ENCODE measurements at regions not wholly inside any gene's neighbourhood (a gene's known extent, or its start where the extent isn't known, plus 50 kb on each side); places are given as distances from the start of the nearest gene placed in this dataset.

- no peak overlapping the region for H3K4me3 ChIP-seq (ENCODE audit: low read depth, low read length)
- TF ChIP-seq CTCF (IDR thresholded peaks at IDR 0.05; ENCODE audit: insufficient read depth, low read length): no peak
- DNase-seq (ENCODE audit: low read depth): no peak
These were observed 599.8 kb upstream of the TMEM132C start for GRCh38 chr12:127667131-127667685.

- no peak overlapping the region for H3K4me3 ChIP-seq (ENCODE audit: low read depth, low read length)
- DNase-seq (ENCODE audit: low read depth): no peak
- TF ChIP-seq CTCF (IDR thresholded peaks at IDR 0.05; ENCODE audit: insufficient read depth, low read length): no peak
These were observed 596.7 kb upstream of the TMEM132C start for GRCh38 chr12:127670294-127670693.

DNA sequence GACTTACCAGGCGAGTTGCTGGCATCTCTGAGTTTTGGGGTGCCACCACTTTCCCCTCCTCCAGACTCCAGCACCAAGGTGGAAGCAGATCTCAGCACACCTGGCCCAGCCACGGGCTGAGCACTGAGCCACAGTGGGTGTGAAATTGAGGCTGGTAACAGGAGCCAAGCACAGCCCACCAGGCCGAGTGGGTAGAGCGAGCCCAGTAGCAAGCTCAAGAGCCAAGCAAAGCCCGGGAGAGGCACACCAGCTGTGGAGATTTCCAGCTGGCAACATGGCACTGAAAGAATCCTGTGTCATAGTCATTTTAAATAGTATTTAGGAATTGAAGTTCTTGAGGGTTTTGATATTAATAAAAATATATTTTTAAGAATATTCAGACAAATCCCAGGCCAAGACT, 596.2 kb upstream of the TMEM132C start:
- DNase-seq (ENCODE audit: low read depth): no peak
- TF ChIP-seq CTCF (IDR thresholded peaks at IDR 0.05; ENCODE audit: insufficient read depth, low read length): no peak
- no peak overlapping the region for H3K4me3 ChIP-seq (ENCODE audit: low read depth, low read length)

- TF ChIP-seq CTCF (IDR thresholded peaks at IDR 0.05; ENCODE audit: insufficient read depth, low read length): no peak
- H3K4me3 ChIP-seq (ENCODE audit: low read depth, low read length): no peak overlapping the region
- DNase-seq (ENCODE audit: low read depth): no peak
These were observed 591.0 kb upstream of the TMEM132C start for GRCh38 chr12:127675936-127676335.

DNA sequence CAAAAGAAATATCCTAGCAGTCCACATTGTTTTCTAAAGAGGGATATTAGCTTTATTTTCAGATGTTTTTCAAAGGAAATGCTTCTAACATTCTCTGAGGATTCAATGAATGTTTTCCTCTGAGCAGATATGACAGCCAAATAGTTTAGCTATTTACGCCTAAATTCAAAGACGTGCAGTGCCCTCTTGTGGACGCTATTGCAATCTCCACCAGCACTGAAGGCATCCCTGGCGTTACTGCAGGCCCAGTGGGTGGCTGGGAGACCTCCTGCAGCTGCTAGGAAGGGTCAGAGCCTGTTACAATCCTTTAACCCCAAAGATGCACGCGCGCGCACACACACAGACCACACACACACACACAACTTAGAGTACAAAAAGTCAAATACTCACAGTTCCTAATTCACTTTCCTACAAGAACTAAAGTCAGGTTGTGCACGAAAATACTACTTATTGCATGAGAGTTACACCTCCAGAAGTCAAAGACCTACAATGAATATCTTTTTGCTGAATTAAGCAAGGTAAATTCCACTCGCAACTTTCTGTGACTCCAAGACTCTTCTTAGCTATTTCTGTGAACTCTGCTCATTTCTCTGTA, 589.3 kb upstream of the TMEM132C start:
- H3K4me3 ChIP-seq (ENCODE audit: low read depth, low read length): no peak overlapping the region
- TF ChIP-seq CTCF (IDR thresholded peaks at IDR 0.05; ENCODE audit: insufficient read depth, low read length): peak; percentile 79
- peak; percentile 90 for DNase-seq (ENCODE audit: low read depth)

DNA sequence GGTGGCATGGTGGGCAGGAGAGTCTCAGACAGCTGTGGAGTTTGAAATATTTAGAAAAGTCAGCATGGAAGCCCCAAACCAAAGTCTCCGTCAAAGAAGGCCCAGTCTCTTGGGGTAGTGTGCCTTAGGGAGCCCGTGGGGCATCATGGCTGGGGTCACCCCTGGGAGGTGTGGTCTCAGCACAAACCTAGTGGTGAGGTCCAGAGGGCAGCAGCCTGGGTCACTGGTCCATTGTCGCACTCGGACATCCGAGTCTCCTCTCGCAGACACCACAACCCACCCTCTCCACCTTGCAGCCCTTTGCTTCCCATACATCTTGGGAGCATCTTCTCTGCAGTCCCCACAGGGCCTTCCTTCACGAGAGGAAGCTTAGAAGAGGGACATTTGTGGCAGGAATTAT, 588.0 kb upstream of the TMEM132C start:
- no peak for DNase-seq (ENCODE audit: low read depth)
- H3K4me3 ChIP-seq (ENCODE audit: low read depth, low read length): no peak overlapping the region
- TF ChIP-seq CTCF (IDR thresholded peaks at IDR 0.05; ENCODE audit: insufficient read depth, low read length): no peak

DNA sequence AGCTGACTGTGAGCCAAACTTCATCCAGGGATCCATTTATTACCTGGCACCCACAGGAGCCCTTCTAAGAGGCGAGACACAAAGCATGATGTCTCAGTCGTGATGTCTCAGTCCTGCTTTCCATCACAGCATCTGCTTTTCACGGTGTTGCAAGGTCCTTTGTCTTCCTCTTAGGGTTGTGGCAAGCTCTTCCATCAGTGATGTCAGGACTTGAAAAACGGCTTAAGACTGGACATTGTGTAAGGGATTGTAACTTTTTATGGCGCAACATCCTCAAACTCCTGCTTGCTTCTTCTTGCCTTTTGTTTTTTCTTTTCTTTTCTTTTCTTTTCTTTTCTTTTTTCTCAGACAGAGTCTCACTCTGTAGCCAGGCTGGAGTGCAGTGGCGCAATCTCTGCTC, 586.5 kb upstream of the TMEM132C start:
- peak; percentile 47 for DNase-seq (ENCODE audit: low read depth)
- no peak for TF ChIP-seq CTCF (IDR thresholded peaks at IDR 0.05; ENCODE audit: insufficient read depth, low read length)

More for the DNA sequence above, 586.5 kb upstream of the TMEM132C start:
- no peak overlapping the region for H3K4me3 ChIP-seq (ENCODE audit: low read depth, low read length)

Data from fibroblast of the aortic adventitia (primary cell).